Neural cell (in vitro differentiated cells): ENCODE measurements at regions not wholly inside any gene's neighbourhood (a gene's known extent, or its start where the extent isn't known, plus 50 kb on each side); places are given as distances from the start of the nearest gene placed in this dataset.

Experiments used
- H2AFZ ChIP-seq: fragments of 200-600, 300-800 bp; sonication (generic), shearing (Covaris generic); 2 replicates; pipeline ENCODE4 v1.6.0; 2014; ENCODE audit warnings: low read depth, mild to moderate bottlenecking, antibody characterized with exemption, low read length, moderate library complexity
- H3F3A ChIP-seq: fragments of 200-600 bp; shearing (Covaris generic); 2 replicates; pipeline ENCODE4 v1.6.1; 2016; ENCODE audit warnings: mild to moderate bottlenecking, moderate library complexity, mixed read lengths, antibody characterized with exemption, low read length; ENCODE audit not compliant: insufficient read depth, poor library complexity, severe bottlenecking
- H3K27ac ChIP-seq: fragments of 200-600, 300-800 bp; sonication (generic), shearing (Covaris generic); 2 replicates; pipeline ENCODE4 v1.5.1; 2014; ENCODE audit warnings: mild to moderate bottlenecking, low read length, moderate library complexity
- H3K27me3 ChIP-seq: fragments of 300-800, 200-600 bp; sonication (generic), shearing (Covaris generic); 2 replicates; pipeline ENCODE4 v1.6.0; 2014; ENCODE audit warnings: mild to moderate bottlenecking, low read depth, low read length, moderate library complexity; ENCODE audit not compliant: insufficient read depth
- H3K36me3 ChIP-seq: fragments of 300-800, 200-600 bp; sonication (generic), shearing (Covaris generic); 2 replicates; pipeline ENCODE4 v1.5.1; 2014; ENCODE audit warnings: mild to moderate bottlenecking, antibody characterized with exemption, low read length, moderate library complexity; ENCODE audit not compliant: insufficient read depth
- H3K4me2 ChIP-seq: fragments of 300-800, 200-600 bp; sonication (generic), shearing (Covaris generic); 2 replicates; pipeline ENCODE4 v1.6.0; 2014; ENCODE audit warnings: mild to moderate bottlenecking, low read length
- H3K4me3 ChIP-seq: fragments of 300-800, 200-600 bp; sonication (generic), shearing (Covaris generic); 2 replicates; pipeline ENCODE4 v1.5.1; 2014; ENCODE audit warnings: mild to moderate bottlenecking, low read length, moderate library complexity
- H3K79me2 ChIP-seq: fragments of 200-600 bp; shearing (Covaris generic); replicated peaks from 2 replicates; pipeline ENCODE4 v1.6.0; 2014; ENCODE audit warnings: mild to moderate bottlenecking, low read length, moderate library complexity; ENCODE audit not compliant: insufficient read depth
- H3K9ac ChIP-seq: fragments of 300-800, 200-600 bp; sonication (generic), shearing (Covaris generic); 2 replicates; pipeline ENCODE4 v1.6.1; 2016; ENCODE audit warnings: mild to moderate bottlenecking, low read length, mixed read lengths
- H3K9me2 ChIP-seq: fragments of 200-600 bp; shearing (Covaris generic); 2 replicates; pipeline ENCODE4 v1.6.1; 2016; ENCODE audit warnings: mild to moderate bottlenecking, low read length, mixed read lengths; ENCODE audit not compliant: insufficient read depth
- H3K9me3 ChIP-seq: fragments of 200-600, 300-800 bp; sonication (generic), shearing (Covaris generic); 2 replicates; pipeline ENCODE4 v1.6.1; 2016; ENCODE audit warnings: mild to moderate bottlenecking, mixed run types, low read length, moderate library complexity, mixed read lengths
- H4K20me1 ChIP-seq: fragments of 200-600 bp; shearing (Covaris generic); 2 replicates; pipeline ENCODE4 v1.6.1; 2016; ENCODE audit warnings: mild to moderate bottlenecking, mixed run types; ENCODE audit not compliant: insufficient read depth
- EP300 ChIP-seq: fragments of 450-650 bp; conservative IDR thresholded peaks from 2 replicates; pipeline ENCODE4 v1.6.1; 2014; ENCODE audit warnings: antibody characterized with exemption, mild to moderate bottlenecking, moderate library complexity; ENCODE audit not compliant: poor library complexity, severe bottlenecking
- EZH2 ChIP-seq: fragments of 200-600, 300-800 bp; shearing (Covaris generic), sonication (generic); IDR thresholded peaks from 2 replicates; pipeline ENCODE4 v1.6.1; 2014; ENCODE audit warnings: antibody characterized with exemption, low read length, borderline replicate concordance, mild to moderate bottlenecking; ENCODE audit not compliant: insufficient read depth, poor library complexity, severe bottlenecking
- MXI1 ChIP-seq: fragments of 450-650 bp; conservative IDR thresholded peaks from 2 replicates; pipeline ENCODE4 v1.6.1; 2014; ENCODE audit warnings: antibody characterized with exemption, mild to moderate bottlenecking; ENCODE audit not compliant: poor library complexity, severe bottlenecking
- POLR2AphosphoS5 ChIP-seq: IDR thresholded peaks from 2 replicates; pipeline ENCODE4 v1.6.1; 2012
- RAD21 ChIP-seq: fragments of 450-650 bp; conservative IDR thresholded peaks from 2 replicates; pipeline ENCODE4 v1.6.1; 2014; ENCODE audit warnings: antibody characterized with exemption, mild to moderate bottlenecking, moderate library complexity
- SMC3 ChIP-seq: fragments of 450-650 bp; conservative IDR thresholded peaks from 2 replicates; pipeline ENCODE4 v1.6.1; 2014; ENCODE audit warnings: antibody characterized with exemption, mild to moderate bottlenecking, moderate library complexity; ENCODE audit not compliant: poor library complexity
- TAF1 ChIP-seq: IDR thresholded peaks from 2 replicates; pipeline ENCODE4 v1.6.1; 2012; ENCODE audit warnings: low read depth
- TF ChIP-seq, protein P1 (sequence below): IDR thresholded peaks from 2 replicates; pipeline ENCODE4 v1.6.1; 2012; ENCODE audit warnings: borderline replicate concordance
- TF ChIP-seq, protein P2 (sequence below): fragments of 450-650 bp; IDR thresholded peaks from 2 replicates; pipeline ENCODE4 v1.5.1; 2014; ENCODE audit warnings: antibody characterized with exemption, mild to moderate bottlenecking, moderate library complexity; ENCODE audit not compliant: poor library complexity, severe bottlenecking

DNA sequence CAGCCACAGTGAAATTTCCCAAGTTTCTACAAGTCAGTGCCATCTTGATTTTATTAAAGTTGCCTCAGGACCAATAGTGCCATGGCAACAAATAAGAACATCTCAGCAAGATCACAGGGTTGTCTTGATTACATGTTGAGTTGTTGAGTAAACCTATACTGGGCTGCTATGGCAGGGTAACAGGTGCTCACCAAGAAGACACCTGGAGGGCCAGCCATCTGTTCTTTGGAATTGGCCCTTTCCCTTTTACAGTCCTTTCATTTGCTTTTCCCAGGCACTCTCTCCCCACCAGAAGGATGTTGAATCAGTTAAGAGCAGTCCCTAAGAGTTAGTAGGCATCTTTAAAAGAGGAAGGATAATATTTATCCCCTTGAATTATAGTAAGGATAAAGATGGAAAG lies 582.0 kb downstream of the TNS3 start:
- H4K20me1 ChIP-seq, result no peaks in the 10 kb centered on the region
- H3K36me3 ChIP-seq, result no peaks in the 10 kb centered on the region
- no peak overlapping the region for H3K4me3 ChIP-seq
- H3K27ac ChIP-seq, result no peak overlapping the region
- no peak overlapping the region for H3K4me2 ChIP-seq
- H3F3A ChIP-seq, result no peaks in the 10 kb centered on the region
- TF ChIP-seq EZH2, result no peak
- TF ChIP-seq RAD21, result no peak
- no peak for TF ChIP-seq SMC3
- TF ChIP-seq EP300, result no peak
- TF ChIP-seq, protein P1, sequence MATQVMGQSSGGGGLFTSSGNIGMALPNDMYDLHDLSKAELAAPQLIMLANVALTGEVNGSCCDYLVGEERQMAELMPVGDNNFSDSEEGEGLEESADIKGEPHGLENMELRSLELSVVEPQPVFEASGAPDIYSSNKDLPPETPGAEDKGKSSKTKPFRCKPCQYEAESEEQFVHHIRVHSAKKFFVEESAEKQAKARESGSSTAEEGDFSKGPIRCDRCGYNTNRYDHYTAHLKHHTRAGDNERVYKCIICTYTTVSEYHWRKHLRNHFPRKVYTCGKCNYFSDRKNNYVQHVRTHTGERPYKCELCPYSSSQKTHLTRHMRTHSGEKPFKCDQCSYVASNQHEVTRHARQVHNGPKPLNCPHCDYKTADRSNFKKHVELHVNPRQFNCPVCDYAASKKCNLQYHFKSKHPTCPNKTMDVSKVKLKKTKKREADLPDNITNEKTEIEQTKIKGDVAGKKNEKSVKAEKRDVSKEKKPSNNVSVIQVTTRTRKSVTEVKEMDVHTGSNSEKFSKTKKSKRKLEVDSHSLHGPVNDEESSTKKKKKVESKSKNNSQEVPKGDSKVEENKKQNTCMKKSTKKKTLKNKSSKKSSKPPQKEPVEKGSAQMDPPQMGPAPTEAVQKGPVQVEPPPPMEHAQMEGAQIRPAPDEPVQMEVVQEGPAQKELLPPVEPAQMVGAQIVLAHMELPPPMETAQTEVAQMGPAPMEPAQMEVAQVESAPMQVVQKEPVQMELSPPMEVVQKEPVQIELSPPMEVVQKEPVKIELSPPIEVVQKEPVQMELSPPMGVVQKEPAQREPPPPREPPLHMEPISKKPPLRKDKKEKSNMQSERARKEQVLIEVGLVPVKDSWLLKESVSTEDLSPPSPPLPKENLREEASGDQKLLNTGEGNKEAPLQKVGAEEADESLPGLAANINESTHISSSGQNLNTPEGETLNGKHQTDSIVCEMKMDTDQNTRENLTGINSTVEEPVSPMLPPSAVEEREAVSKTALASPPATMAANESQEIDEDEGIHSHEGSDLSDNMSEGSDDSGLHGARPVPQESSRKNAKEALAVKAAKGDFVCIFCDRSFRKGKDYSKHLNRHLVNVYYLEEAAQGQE, result no peak
- TF ChIP-seq, protein P2, sequence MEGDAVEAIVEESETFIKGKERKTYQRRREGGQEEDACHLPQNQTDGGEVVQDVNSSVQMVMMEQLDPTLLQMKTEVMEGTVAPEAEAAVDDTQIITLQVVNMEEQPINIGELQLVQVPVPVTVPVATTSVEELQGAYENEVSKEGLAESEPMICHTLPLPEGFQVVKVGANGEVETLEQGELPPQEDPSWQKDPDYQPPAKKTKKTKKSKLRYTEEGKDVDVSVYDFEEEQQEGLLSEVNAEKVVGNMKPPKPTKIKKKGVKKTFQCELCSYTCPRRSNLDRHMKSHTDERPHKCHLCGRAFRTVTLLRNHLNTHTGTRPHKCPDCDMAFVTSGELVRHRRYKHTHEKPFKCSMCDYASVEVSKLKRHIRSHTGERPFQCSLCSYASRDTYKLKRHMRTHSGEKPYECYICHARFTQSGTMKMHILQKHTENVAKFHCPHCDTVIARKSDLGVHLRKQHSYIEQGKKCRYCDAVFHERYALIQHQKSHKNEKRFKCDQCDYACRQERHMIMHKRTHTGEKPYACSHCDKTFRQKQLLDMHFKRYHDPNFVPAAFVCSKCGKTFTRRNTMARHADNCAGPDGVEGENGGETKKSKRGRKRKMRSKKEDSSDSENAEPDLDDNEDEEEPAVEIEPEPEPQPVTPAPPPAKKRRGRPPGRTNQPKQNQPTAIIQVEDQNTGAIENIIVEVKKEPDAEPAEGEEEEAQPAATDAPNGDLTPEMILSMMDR, result no peak
- TF ChIP-seq TAF1, result no peak
- no peak for TF ChIP-seq POLR2AphosphoS5
- TF ChIP-seq MXI1, result no peak
- no peaks in the 10 kb centered on the region for H3K27me3 ChIP-seq
- H3K79me2 ChIP-seq, result no peaks in the 10 kb centered on the region
- H3K9me3 ChIP-seq, result no peaks in the 10 kb centered on the region
- no peaks in the 10 kb centered on the region for H3K9me2 ChIP-seq
- no peak overlapping the region for H3K9ac ChIP-seq
- no peak overlapping the region for H2AFZ ChIP-seq

- Histone ChIP-seq H3K79me2 (no peaks in the 10 kb centered on the region), H3K9ac (no peak overlapping the region), H3K4me3 (no peak overlapping the region), H3K27me3 (no peaks in the 10 kb centered on the region), H3F3A (no peaks in the 10 kb centered on the region), H3K27ac (no peak overlapping the region), H3K9me3 (no peaks in the 10 kb centered on the region), H3K9me2 (no peaks in the 10 kb centered on the region), H3K36me3 (no peaks in the 10 kb centered on the region), H2AFZ (no peak overlapping the region), H3K4me2 (no peak overlapping the region), H4K20me1 (no peaks in the 10 kb centered on the region)
- TF ChIP-seq MXI1, result no peak
- no peak for TF ChIP-seq POLR2AphosphoS5
- TF ChIP-seq, protein P1, result no peak
- TF ChIP-seq RAD21, result no peak
- TF ChIP-seq EP300, result no peak
- TF ChIP-seq, protein P2, result no peak
- TF ChIP-seq TAF1, result no peak
- TF ChIP-seq SMC3, result no peak
- no peak for TF ChIP-seq EZH2
Observed at GRCh38 chr7:46996972-46997371, 584.9 kb downstream of the TNS3 start.
